IMR-90 (cell line): ENCODE measurements at regions not wholly inside any gene's neighbourhood (a gene's known extent, or its start where the extent isn't known, plus 50 kb on each side); places are given as distances from the start of the nearest gene placed in this dataset.

Source experiments
- ATAC-seq: fragments of 200-7000 bp; cut with Tn5 transposase; 2 replicates; pipeline ENCODE4 v1.9.1; 2020; ENCODE audit warnings: low read depth, mild to moderate bottlenecking, moderate library complexity
- BruUV-seq: library from RNA; stranded (reverse); fragments of 400-500 nt; replicated peaks from 2 replicates; lab custom pipeline; 2021; lab: Mats Ljungman, UMichigan
- CTCF ChIA-PET: fragments of 300-600 bp; formaldehyde crosslinking; extraction: SDS; loops from one replicate; lab custom pipeline; 2021; ENCODE audit warnings: antibody characterized with exemption; lab: Yijun Ruan, JAX
- POLR2A ChIA-PET: fragments of 300-600 bp; sonication (Branson Sonifier 250); formaldehyde crosslinking; loops from one replicate; lab custom pipeline; 2022; ENCODE audit warnings: antibody characterized with exemption; ENCODE audit not compliant: unreplicated experiment; lab: Charles Lee
- DNase-seq: peaks from one replicate; pipeline ENCODE4 v3.0.0; 2013
- H2AFZ ChIP-seq: replicated peaks from 2 replicates; pipeline ENCODE3; 2013; ENCODE audit warnings: low read length, mild to moderate bottlenecking; ENCODE audit not compliant: poor library complexity
- H2AK5ac ChIP-seq: 2 replicates; pipeline ENCODE4 v1.6.1; 2013; ENCODE audit warnings: low read depth, low read length, inconsistent platforms
- H2AK9ac ChIP-seq: replicated peaks from 2 replicates; pipeline ENCODE3; 2013; ENCODE audit warnings: mild to moderate bottlenecking, low read depth, low read length, moderate library complexity; ENCODE audit not compliant: poor library complexity
- H2BK120ac ChIP-seq: 2 replicates; pipeline ENCODE4 v1.6.1; 2013; ENCODE audit warnings: low read depth, low read length, inconsistent platforms
- H2BK15ac ChIP-seq: 3 replicates; pipeline ENCODE4 v1.6.1; 2013; ENCODE audit warnings: low read depth, low read length, inconsistent platforms
- H2BK20ac ChIP-seq: 2 replicates; pipeline ENCODE4 v1.6.1; 2013; ENCODE audit warnings: low read depth, mild to moderate bottlenecking, inconsistent platforms, low read length, moderate library complexity
- H2BK5ac ChIP-seq: 2 replicates; pipeline ENCODE4 v1.6.1; 2013; ENCODE audit warnings: mild to moderate bottlenecking, low read depth, low read length, inconsistent platforms; ENCODE audit not compliant: poor library complexity, severe bottlenecking
- H3K14ac ChIP-seq: replicated peaks from 2 replicates; pipeline ENCODE4 v1.6.1; 2013; ENCODE audit warnings: low read depth, low read length, inconsistent platforms
- H3K18ac ChIP-seq: 2 replicates; pipeline ENCODE4 v1.6.1; 2013; ENCODE audit warnings: low read depth, low read length, control low read depth
- H3K23ac ChIP-seq: 2 replicates; pipeline ENCODE4 v1.6.1; 2013; ENCODE audit warnings: low read depth, low read length, inconsistent platforms
- H3K27ac ChIP-seq: 2 replicates; pipeline ENCODE4 v1.5.1; 2013; ENCODE audit warnings: mild to moderate bottlenecking, control low read depth, low read length; ENCODE audit not compliant: insufficient read depth
- H3K27me3 ChIP-seq: 2 replicates; pipeline ENCODE4 v1.6.1; 2013; ENCODE audit warnings: low read length; ENCODE audit not compliant: control insufficient read depth, insufficient read depth
- H3K36me3 ChIP-seq: 2 replicates; pipeline ENCODE4 v1.6.1; 2013; ENCODE audit warnings: low read length, mixed read lengths; ENCODE audit not compliant: control insufficient read depth, insufficient read depth
- H3K4ac ChIP-seq: 2 replicates; pipeline ENCODE4 v1.6.1; 2013; ENCODE audit warnings: low read depth, low read length, inconsistent platforms
- H3K4me1 ChIP-seq: 2 replicates; pipeline ENCODE4 v1.6.1; 2013; ENCODE audit warnings: low read length, mixed read lengths; ENCODE audit not compliant: control insufficient read depth, insufficient read depth
- H3K4me2 ChIP-seq: 2 replicates; pipeline ENCODE4 v1.6.1; 2013; ENCODE audit warnings: low read depth, mild to moderate bottlenecking, control low read depth, low read length, moderate library complexity
- H3K4me3 ChIP-seq: 2 replicates; pipeline ENCODE4 v1.5.1; 2013; ENCODE audit warnings: low read depth, mild to moderate bottlenecking, control low read depth, low read length, moderate library complexity; ENCODE audit not compliant: insufficient read depth
- H3K56ac ChIP-seq: 2 replicates; pipeline ENCODE4 v1.6.1; 2013; ENCODE audit warnings: low read length, inconsistent platforms; ENCODE audit not compliant: insufficient read depth; ENCODE audit errors: extremely low read depth
- H3K79me1 ChIP-seq, 2 experiments: 2 replicates each; pipeline ENCODE4 v1.6.1; 2013; ENCODE audit warnings: low read length in 2 of 2, inconsistent platforms in 1 of 2, low read depth in 1 of 2
- H3K9ac ChIP-seq: 2 replicates; pipeline ENCODE4 v1.6.1; 2013; ENCODE audit warnings: low read depth, low read length, control low read depth
- H3K9me1 ChIP-seq: 2 replicates; pipeline ENCODE4 v1.6.1; 2013; ENCODE audit warnings: low read length, inconsistent platforms; ENCODE audit not compliant: insufficient read depth
- H3K9me3 ChIP-seq: 2 replicates; pipeline ENCODE4 v1.6.1; 2013; ENCODE audit warnings: low read length; ENCODE audit not compliant: control insufficient read depth, insufficient read depth
- H4K20me1 ChIP-seq: 2 replicates; pipeline ENCODE4 v1.6.1; 2013; ENCODE audit warnings: low read length, inconsistent platforms; ENCODE audit not compliant: insufficient read depth
- H4K5ac ChIP-seq: 2 replicates; pipeline ENCODE4 v1.6.1; 2013; ENCODE audit warnings: mild to moderate bottlenecking, low read depth, low read length, control low read depth
- H4K8ac ChIP-seq, 2 experiments: 2 replicates each; pipeline ENCODE4 v1.6.1; 2013; ENCODE audit warnings: low read depth in 2 of 2, low read length in 2 of 2, control low read depth in 1 of 2, inconsistent platforms in 1 of 2
- H4K91ac ChIP-seq: 2 replicates; pipeline ENCODE4 v1.6.1; 2013; ENCODE audit warnings: low read depth, low read length, inconsistent platforms; ENCODE audit not compliant: insufficient read depth
- BHLHE40 ChIP-seq: fragments of 150-350 bp; IDR thresholded peaks from 2 replicates; pipeline ENCODE4 v1.6.1; 2016; ENCODE audit warnings: mild to moderate bottlenecking, low read depth, low read length
- CEBPB ChIP-seq: IDR thresholded peaks from 2 replicates; pipeline ENCODE4 v1.6.1; 2012; ENCODE audit warnings: low read depth, low read length, improper control_type of control experiment
- CTCF ChIP-seq: conservative IDR thresholded peaks from 2 replicates; pipeline ENCODE4 v1.5.1; 2012; ENCODE audit warnings: mild to moderate bottlenecking, low read depth, low read length, improper control_type of control experiment
- ELK1 ChIP-seq: fragments of 150-350 bp; IDR thresholded peaks from 2 replicates; pipeline ENCODE4 v1.6.1; 2016; ENCODE audit warnings: low read depth, mild to moderate bottlenecking, low read length, moderate library complexity, borderline replicate concordance
- MXI1 ChIP-seq: IDR thresholded peaks from 2 replicates; pipeline ENCODE4 v1.6.1; 2012; ENCODE audit warnings: low read depth, mild to moderate bottlenecking, low read length, moderate library complexity, borderline replicate concordance
- NFE2L2 ChIP-seq: fragments of 150-350 bp; IDR thresholded peaks from 2 replicates; pipeline ENCODE4 v1.6.1; 2016; ENCODE audit warnings: low read depth, mild to moderate bottlenecking, low read length
- POLR2A ChIP-seq: IDR thresholded peaks from 2 replicates; pipeline ENCODE4 v1.6.1; 2012; ENCODE audit warnings: mild to moderate bottlenecking, low read depth, low read length
- RAD21 ChIP-seq: IDR thresholded peaks from 2 replicates; pipeline ENCODE4 v1.6.1; 2012; ENCODE audit warnings: low read length, improper control_type of control experiment
- RCOR1 ChIP-seq: IDR thresholded peaks from 2 replicates; pipeline ENCODE4 v1.6.1; 2012; ENCODE audit warnings: mild to moderate bottlenecking, low read length, improper control_type of control experiment; ENCODE audit not compliant: insufficient replicate concordance
- WGBS, 2 experiments: methylation state at CpG; one replicate each; pipeline versions ENCODE4 v1.1.5 to v1.1.7; 2013; ENCODE audit warnings: missing lambda C conversion rate in 2 of 2; ENCODE audit not compliant: insufficient read length in 1 of 2; ENCODE audit errors: extremely low coverage in 2 of 2; 5-methylcytosine and 5-hydroxymethylcytosine counted together
- dilution Hi-C: fragments of 300-500 bp; cut with HindIII; formaldehyde crosslinking; loops from one replicate; pipeline ENCODE4 v1.14.3; 2018; ENCODE audit warnings: low sequenced_read_pairs; ENCODE audit not compliant: unreplicated experiment
- in situ Hi-C: fragments of 300-500 bp; cut with MboI; formaldehyde crosslinking; loops from 3 replicates; pipeline ENCODE4 v1.14.3; 2019; ENCODE audit warnings: low sequenced_read_pairs, inconsistent platforms, mixed read lengths
- intact Hi-C: fragments of 100-400 bp; cut with micrococcal nuclease; formaldehyde crosslinking; loops from 2 replicates; pipeline ENCODE4 v1.10.0; 2022
- TF ChIP-seq, protein P1 (sequence below): fragments of 150-350 bp; IDR thresholded peaks from 2 replicates; pipeline ENCODE4 v1.6.1; 2017; ENCODE audit warnings: mild to moderate bottlenecking, antibody characterized with exemption, low read length, low read depth

DNA sequence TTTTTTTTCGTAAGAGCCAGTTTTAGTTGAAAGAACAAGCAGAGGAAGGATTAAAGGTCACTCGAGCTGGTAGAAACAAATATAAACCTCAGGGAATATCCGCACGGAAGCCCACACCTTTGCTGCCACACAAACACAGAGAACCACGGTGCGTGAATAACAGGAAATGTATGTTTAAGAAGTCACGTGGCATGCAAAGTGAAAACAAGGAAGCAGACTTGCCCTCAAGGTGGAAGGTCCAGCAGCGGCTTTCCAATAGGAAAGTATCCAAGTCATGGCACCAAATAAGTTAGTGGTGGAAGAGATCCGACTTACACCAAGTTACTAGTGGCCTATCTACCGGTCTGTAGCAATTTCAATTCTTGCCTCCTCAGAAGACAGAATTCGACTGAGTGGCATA, 215.5 kb downstream of the HHIP start:
- H4K5ac ChIP-seq, result no peak overlapping the region
- H2AK9ac ChIP-seq, result no peak overlapping the region
- no peaks in the 10 kb centered on the region for H3K4me1 ChIP-seq
- no peak overlapping the region for H3K18ac ChIP-seq
- DNase-seq (no peak), ATAC-seq (no peak)
- H2BK20ac ChIP-seq, result no peak overlapping the region
- H2AFZ ChIP-seq, result no peak overlapping the region
- H3K9me3 ChIP-seq, result no peaks in the 10 kb centered on the region
- H2BK5ac ChIP-seq, result no peak overlapping the region
- H4K91ac ChIP-seq, result no peak overlapping the region
- no peak overlapping the region for H3K9ac ChIP-seq
- dilution Hi-C loops, result no loop called here
- H3K23ac ChIP-seq, result no peak overlapping the region
- no peak overlapping the region for H3K4me2 ChIP-seq
- H3K56ac ChIP-seq, result no peak overlapping the region
- CTCF ChIA-PET, result no interaction called here
- no peaks in the 10 kb centered on the region for H3K9me1 ChIP-seq
- H2AK5ac ChIP-seq, result no peak overlapping the region
- no peaks in the 10 kb centered on the region for H3K36me3 ChIP-seq
- H3K4ac ChIP-seq, result no peak overlapping the region
- no CpG with 5 or more reads among the region's 11 CpGs for WGBS, 2 experiments
- no peak overlapping the region for H2BK120ac ChIP-seq
- no peak overlapping the region for H3K4me3 ChIP-seq
- POLR2A ChIA-PET, result no interaction called here
- no peak overlapping the region for H3K27ac ChIP-seq
- no TSS peak for BruUV-seq
- TF ChIP-seq CTCF (no peak), BHLHE40 (no peak), ELK1 (no peak), RAD21 (no peak), CEBPB (no peak), MXI1 (no peak), RCOR1 (no peak), POLR2A (no peak), NFE2L2 (no peak)
- TF ChIP-seq, protein P1, sequence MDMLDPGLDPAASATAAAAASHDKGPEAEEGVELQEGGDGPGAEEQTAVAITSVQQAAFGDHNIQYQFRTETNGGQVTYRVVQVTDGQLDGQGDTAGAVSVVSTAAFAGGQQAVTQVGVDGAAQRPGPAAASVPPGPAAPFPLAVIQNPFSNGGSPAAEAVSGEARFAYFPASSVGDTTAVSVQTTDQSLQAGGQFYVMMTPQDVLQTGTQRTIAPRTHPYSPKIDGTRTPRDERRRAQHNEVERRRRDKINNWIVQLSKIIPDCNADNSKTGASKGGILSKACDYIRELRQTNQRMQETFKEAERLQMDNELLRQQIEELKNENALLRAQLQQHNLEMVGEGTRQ, result no peak
- intact Hi-C loops, result no loop called here
- H4K20me1 ChIP-seq, result no peaks in the 10 kb centered on the region
- in situ Hi-C loops, result no loop called here
- no peak overlapping the region for H4K8ac ChIP-seq
- H3K27me3 ChIP-seq, result no peaks in the 10 kb centered on the region
- H3K79me1 ChIP-seq, result no peaks in the 10 kb centered on the region
- no peak overlapping the region for H3K14ac ChIP-seq
- no peak overlapping the region for H2BK15ac ChIP-seq
